ENCODE measurements at regions not wholly inside any gene's neighbourhood (a gene's known extent, or its start where the extent isn't known, plus 50 kb on each side); places are given as distances from the start of the nearest gene placed in this dataset.

GRCh38 chr10:2950546-2950945, 116.8 kb upstream of the PFKP start:
- TF ChIP-seq ELK1 (IDR thresholded peaks at IDR 0.05; ENCODE audit: borderline replicate concordance, low read depth, low read length): no peak
- no peak for TF ChIP-seq CTCF (conservative IDR thresholded peaks at IDR 0.05; ENCODE audit: low read depth, low read length)
- TF ChIP-seq USF2 (IDR thresholded peaks at IDR 0.05; ENCODE audit: low read depth, low read length): no peak
- no peak for TF ChIP-seq MXI1 (IDR thresholded peaks at IDR 0.05; ENCODE audit: borderline replicate concordance, low read depth, low read length)
- no peak for TF ChIP-seq FOS (IDR thresholded peaks at IDR 0.05; ENCODE audit: low read depth, low read length)
- TF ChIP-seq NFE2L2 (IDR thresholded peaks at IDR 0.05; ENCODE audit: low read depth, low read length): no peak
- no peak for TF ChIP-seq RCOR1 (IDR thresholded peaks at IDR 0.05; ENCODE audit: insufficient replicate concordance, low read length)
- no peak for TF ChIP-seq MAFK (IDR thresholded peaks at IDR 0.05; ENCODE audit: low read depth, low read length)
- TF ChIP-seq RAD21 (IDR thresholded peaks at IDR 0.05; ENCODE audit: low read length): no peak
- no peak for TF ChIP-seq POLR2A (IDR thresholded peaks at IDR 0.05; ENCODE audit: low read depth, low read length)
- no peak for TF ChIP-seq BHLHE40 (IDR thresholded peaks at IDR 0.05; ENCODE audit: low read depth, low read length)
- TF ChIP-seq CEBPB (IDR thresholded peaks at IDR 0.05; ENCODE audit: low read depth, low read length): no peak
- TF ChIP-seq CHD1 (IDR thresholded peaks at IDR 0.05; ENCODE audit: low read depth, low read length): no peak
